Sigmoid colon (tissue), 6 donors: ENCODE measurements at regions not wholly inside any gene's neighbourhood (a gene's known extent, or its start where the extent isn't known, plus 50 kb on each side); places are given as distances from the start of the nearest gene placed in this dataset.
"Not testable (repeated sequence)": the region's sequence is repeated elsewhere in the genome, so short reads cannot be mapped to it uniquely, and the experiment has no call there.

Source experiments
- DNase-seq: peaks from one replicate; pipeline ENCODE4 v3.0.0-alpha.2; 2019
- H3K27ac ChIP-seq, 4 donors: fragments of 200-600 bp; sonication (generic); one replicate each; pipeline ENCODE4 v1.5.1; 2016 to 2019; ENCODE audit warnings: mild to moderate bottlenecking in 1 of 4
- H3K27me3 ChIP-seq, 3 donors: fragments of 200-600 bp; sonication (generic); one replicate each; pipeline ENCODE4 v1.5.1; 2019; ENCODE audit warnings: mild to moderate bottlenecking in 1 of 3
- H3K36me3 ChIP-seq, 4 donors: fragments of 200-600 bp; sonication (generic); one replicate each; pipeline ENCODE4 v1.5.1; 2016 to 2019
- H3K4me1 ChIP-seq, 4 donors: fragments of 200-600 bp; sonication (generic); one replicate each; pipeline ENCODE4 v1.5.1; 2017 to 2019
- H3K4me3 ChIP-seq, 4 donors: fragments of 200-600 bp; sonication (generic); one replicate each; pipeline ENCODE4 v1.5.1; 2017 to 2019; ENCODE audit warnings: mild to moderate bottlenecking in 2 of 4, moderate library complexity in 1 of 4
- H3K9me3 ChIP-seq, 4 donors: fragments of 200-600 bp in 3 of 4; sonication (generic) in 3 of 4; one replicate each; pipeline versions ENCODE4 v1.5.1 to v1.6.1; 2013 to 2019
- EP300 ChIP-seq, 4 donors: sonication (generic); formaldehyde crosslinking; IDR thresholded peaks; one replicate each; pipeline ENCODE4 v1.6.1; 2017; ENCODE audit warnings: antibody characterized with exemption in 4 of 4
- POLR2A ChIP-seq, 2 donors: fragments of 450-650 bp; IDR thresholded peaks; one replicate each; pipeline ENCODE4 v1.6.1; 2016; ENCODE audit warnings: antibody characterized with exemption in 2 of 2, mild to moderate bottlenecking in 2 of 2, moderate library complexity in 2 of 2
- POLR2AphosphoS5 ChIP-seq, 4 donors: sonication (generic); formaldehyde crosslinking; IDR thresholded peaks; one replicate each; pipeline ENCODE4 v1.6.1; 2017; ENCODE audit warnings: antibody characterized with exemption in 4 of 4
- whole genome bisulfite sequencing, 2 donors: extraction: QIAGEN DNeasy Blood & Tissue Kit; methylation state at CpG; one replicate each; pipeline ENCODE4 v1.1.7; 2013; 5-methylcytosine and 5-hydroxymethylcytosine counted together
- intact Hi-C: fragments of 100-400 bp; cut with DNase I; formaldehyde crosslinking; loops from one replicate; pipeline ENCODE4 v1.15.1; 2023
- TF ChIP-seq, protein P1 (sequence below), 4 experiments: fragments of 450-650 bp in 3 of 4; fragments of 200-600 bp in 1 of 4; IDR thresholded peaks; one replicate each; pipeline ENCODE4 v1.5.1; 2016 to 2019; ENCODE audit warnings: antibody characterized with exemption in 4 of 4, mild to moderate bottlenecking in 3 of 4, moderate library complexity in 2 of 4
- donor health status: healthy with polysubstance abuse.
- donor health status: healthy.

DNA sequence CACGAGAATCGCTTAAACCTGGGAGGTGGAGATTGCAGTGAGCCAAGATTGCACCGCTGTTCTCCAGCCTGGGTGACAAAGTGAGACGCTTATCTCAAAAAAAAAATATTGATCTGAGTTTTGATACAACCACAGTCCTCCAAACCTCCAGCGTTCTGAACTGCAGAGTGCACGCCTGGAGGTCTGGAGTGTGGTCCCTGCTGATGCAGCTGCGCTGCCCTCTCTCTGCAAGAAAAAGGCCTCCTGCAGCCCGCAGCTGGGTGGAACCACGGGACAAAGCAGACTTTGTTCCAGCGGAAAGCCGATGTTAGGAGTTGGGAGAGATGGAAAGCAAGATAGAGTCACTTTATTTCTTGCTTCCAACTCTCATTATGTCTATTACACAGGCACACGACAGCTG, 144.9 kb upstream of the SOD1 start:
- H3K36me3 ChIP-seq, result no peaks in the 10 kb centered on the region
- H3K27me3 ChIP-seq, result no peaks in the 10 kb centered on the region
- TF ChIP-seq POLR2AphosphoS5 (IDR thresholded peaks at IDR 0.05), result no peak
- TF ChIP-seq, protein P1, sequence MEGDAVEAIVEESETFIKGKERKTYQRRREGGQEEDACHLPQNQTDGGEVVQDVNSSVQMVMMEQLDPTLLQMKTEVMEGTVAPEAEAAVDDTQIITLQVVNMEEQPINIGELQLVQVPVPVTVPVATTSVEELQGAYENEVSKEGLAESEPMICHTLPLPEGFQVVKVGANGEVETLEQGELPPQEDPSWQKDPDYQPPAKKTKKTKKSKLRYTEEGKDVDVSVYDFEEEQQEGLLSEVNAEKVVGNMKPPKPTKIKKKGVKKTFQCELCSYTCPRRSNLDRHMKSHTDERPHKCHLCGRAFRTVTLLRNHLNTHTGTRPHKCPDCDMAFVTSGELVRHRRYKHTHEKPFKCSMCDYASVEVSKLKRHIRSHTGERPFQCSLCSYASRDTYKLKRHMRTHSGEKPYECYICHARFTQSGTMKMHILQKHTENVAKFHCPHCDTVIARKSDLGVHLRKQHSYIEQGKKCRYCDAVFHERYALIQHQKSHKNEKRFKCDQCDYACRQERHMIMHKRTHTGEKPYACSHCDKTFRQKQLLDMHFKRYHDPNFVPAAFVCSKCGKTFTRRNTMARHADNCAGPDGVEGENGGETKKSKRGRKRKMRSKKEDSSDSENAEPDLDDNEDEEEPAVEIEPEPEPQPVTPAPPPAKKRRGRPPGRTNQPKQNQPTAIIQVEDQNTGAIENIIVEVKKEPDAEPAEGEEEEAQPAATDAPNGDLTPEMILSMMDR (IDR thresholded peaks at IDR 0.05), result no peak
- no peak for TF ChIP-seq EP300 (IDR thresholded peaks at IDR 0.05)
- no peak for TF ChIP-seq POLR2A (IDR thresholded peaks at IDR 0.05)
- H3K27ac ChIP-seq, result no peak overlapping the region
- no peaks in the 10 kb centered on the region for H3K4me1 ChIP-seq
- no peaks in the 10 kb centered on the region for H3K9me3 ChIP-seq
- DNase-seq, result no peak
- no peak overlapping the region for H3K4me3 ChIP-seq
- intact Hi-C loops, result no loop called here
- 40 to 68% methylated on average over 12 of the region's 12 CpGs for WGBS, 2 donors

DNA sequence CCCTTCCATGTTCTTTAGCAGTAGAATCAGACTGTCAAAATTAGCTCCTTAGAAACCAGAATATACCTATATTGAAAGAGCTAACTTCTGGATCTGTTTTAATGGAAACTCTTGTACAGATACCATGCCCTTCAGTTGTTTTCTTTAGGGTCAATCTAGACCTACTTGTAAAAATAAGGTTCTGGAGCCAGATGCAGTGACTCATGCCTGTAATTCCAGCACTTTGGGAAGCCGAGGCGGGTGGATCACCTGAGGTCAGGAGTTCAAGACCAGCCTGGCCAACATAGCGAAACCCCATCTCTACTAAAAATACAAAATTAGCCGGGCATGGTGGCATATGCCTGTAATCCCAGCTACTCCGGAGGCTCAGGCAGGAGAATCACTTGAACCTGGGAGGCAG, 146.0 kb upstream of the SOD1 start:
- 86 to 93% methylated on average over 5 of the region's 5 CpGs for WGBS, 2 donors
- H3K9me3 ChIP-seq, intact Hi-C loops, DNase-seq, H3K27ac ChIP-seq, H3K4me1 ChIP-seq, H3K27me3 ChIP-seq, H3K36me3 ChIP-seq, H3K4me3 ChIP-seq: not testable (repeated sequence)

DNA sequence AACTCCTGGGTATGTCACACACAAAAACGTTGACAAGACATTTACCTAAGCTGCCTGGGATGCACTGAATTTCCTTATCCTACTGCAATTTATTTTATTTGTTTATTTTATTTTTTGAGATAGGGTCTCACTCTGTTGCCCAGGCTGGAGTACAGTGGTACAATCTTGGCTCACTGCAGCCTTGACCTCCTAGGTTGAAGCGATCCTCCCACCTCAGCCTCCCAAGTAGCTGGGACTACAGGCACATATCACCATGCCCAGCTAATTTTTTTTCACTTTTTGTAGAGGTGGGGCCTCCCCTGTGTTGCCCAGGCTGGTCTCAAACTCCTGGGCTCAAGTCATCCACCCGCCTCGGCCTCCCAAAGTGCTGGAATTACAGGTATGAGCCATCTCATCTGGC, 147.5 kb upstream of the SOD1 start:
- H3K36me3 ChIP-seq, DNase-seq, H3K4me3 ChIP-seq, H3K9me3 ChIP-seq, H3K27me3 ChIP-seq, H3K4me1 ChIP-seq, H3K27ac ChIP-seq, intact Hi-C loops: not testable (repeated sequence)
- WGBS, 2 donors, result 80 to 82% methylated on average over 4 of the region's 4 CpGs

DNA sequence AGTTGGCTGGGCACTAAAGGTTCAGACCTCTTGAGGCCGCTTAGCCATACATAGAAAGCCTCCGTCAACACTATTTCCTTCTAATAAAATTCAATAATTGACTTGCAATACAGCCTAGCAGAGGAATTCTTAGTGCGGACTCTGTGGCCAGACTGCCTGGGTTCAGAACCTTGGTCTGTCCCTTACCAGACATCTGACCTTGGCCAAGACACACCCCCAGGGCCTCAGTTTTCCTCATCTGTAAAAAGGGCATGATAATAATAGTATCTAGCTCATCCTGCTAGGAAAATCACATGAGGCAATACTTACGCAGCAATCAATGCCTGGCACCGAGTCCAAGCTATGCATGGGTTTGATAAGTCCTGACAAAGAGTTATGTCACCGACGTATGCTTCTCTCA, 148.2 kb upstream of the SOD1 start:
- Histone ChIP-seq H3K27ac (no peak overlapping the region), H3K27me3 (no peaks in the 10 kb centered on the region), H3K36me3 (no peaks in the 10 kb centered on the region), H3K4me1 (no peaks in the 10 kb centered on the region), H3K9me3 (no peaks in the 10 kb centered on the region), H3K4me3 (no peak overlapping the region)
- DNase-seq, result no peak
- WGBS, 2 donors, result 97% methylated on average over 7 of the region's 7 CpGs
- intact Hi-C loops, result no loop called here
- TF ChIP-seq POLR2AphosphoS5 (IDR thresholded peaks at IDR 0.05) (no peak), POLR2A (IDR thresholded peaks at IDR 0.05) (no peak), EP300 (IDR thresholded peaks at IDR 0.05) (no peak)
- TF ChIP-seq, protein P1 (IDR thresholded peaks at IDR 0.05), result no peak

DNA sequence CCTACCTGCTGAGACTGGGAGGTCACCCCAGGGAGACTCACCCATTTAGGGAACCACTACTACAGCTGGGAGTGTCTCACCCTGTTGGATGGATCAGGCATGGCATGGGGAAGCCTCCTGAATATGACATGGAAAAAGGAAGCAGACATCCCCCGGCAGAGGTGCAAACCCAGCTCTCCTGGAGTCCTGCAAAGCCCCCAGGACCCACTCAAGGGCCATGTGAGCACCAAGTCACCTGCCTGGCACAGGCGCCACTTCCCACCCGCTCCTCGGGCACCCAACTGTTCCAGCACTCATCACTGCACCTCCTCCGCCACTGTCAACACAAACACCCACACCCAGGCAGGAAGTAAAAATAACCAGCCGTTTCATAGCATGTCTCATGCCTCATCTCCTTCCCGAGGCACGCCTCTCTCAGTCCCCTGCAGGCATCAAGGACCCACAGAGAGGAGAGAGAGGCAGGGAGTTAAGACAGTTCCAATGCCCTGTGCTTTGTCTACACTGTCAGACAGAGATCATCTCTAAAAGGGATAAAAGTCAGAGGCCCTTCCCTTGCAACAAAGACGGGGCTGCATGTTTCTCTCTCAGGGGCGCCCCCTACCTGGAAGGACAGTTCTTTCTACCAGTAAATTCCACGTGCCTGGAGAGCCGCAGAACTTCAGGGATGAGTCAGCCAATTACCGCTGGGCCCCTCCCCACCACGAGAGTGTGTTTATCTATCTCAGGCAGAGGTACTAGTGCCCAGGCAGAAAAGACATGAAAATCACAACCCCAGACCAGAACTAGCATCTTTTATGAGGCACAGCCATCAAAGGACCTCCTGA, 150.1 kb upstream of the SOD1 start:
- H3K4me3 ChIP-seq, result no peak overlapping the region
- DNase-seq, result no peak
- TF ChIP-seq, protein P1 (IDR thresholded peaks at IDR 0.05), result no peak
- TF ChIP-seq EP300 (IDR thresholded peaks at IDR 0.05) (no peak), POLR2A (IDR thresholded peaks at IDR 0.05) (no peak), POLR2AphosphoS5 (IDR thresholded peaks at IDR 0.05) (no peak)
- no peak overlapping the region for H3K27ac ChIP-seq
- H3K36me3 ChIP-seq, result no peaks in the 10 kb centered on the region
- H3K4me1 ChIP-seq, result no peaks in the 10 kb centered on the region
- H3K27me3 ChIP-seq, result no peaks in the 10 kb centered on the region
- no peaks in the 10 kb centered on the region for H3K9me3 ChIP-seq
- intact Hi-C loops, result no loop called here
- WGBS, 2 donors, result 46 to 49% methylated on average over 14 of the region's 14 CpGs

DNA sequence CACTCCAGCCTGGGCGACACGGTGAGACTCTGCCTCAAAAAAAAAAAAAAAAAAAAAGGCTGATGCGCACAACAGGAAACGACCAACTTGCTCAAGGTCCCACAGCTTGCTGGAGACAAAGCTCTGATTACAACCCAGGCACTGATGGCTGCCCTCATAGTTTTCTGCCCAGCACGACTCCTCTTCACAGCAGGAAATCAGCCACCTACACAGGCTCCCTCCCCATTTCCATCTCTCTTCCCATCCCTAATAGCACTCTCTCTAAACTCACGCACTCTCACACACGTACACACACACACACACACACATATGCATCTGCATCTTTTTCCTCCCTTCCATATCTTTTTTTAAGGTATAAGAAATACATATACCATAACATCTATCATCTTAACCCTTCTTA, 153.5 kb upstream of the SOD1 start:
- 66 to 83% methylated on average over 7 of the region's 7 CpGs for WGBS, 2 donors
- TF ChIP-seq POLR2A (IDR thresholded peaks at IDR 0.05) (no peak), POLR2AphosphoS5 (IDR thresholded peaks at IDR 0.05) (no peak), EP300 (IDR thresholded peaks at IDR 0.05) (no peak)
- TF ChIP-seq, protein P1 (IDR thresholded peaks at IDR 0.05), result no peak

More for the DNA sequence above, 153.5 kb upstream of the SOD1 start:
- no peaks in the 10 kb centered on the region for H3K4me1 ChIP-seq
- H3K27ac ChIP-seq, result no peak overlapping the region
- DNase-seq, result no peak
- no peaks in the 10 kb centered on the region for H3K36me3 ChIP-seq
- H3K9me3 ChIP-seq, result no peaks in the 10 kb centered on the region
- no peaks in the 10 kb centered on the region for H3K27me3 ChIP-seq
- H3K4me3 ChIP-seq, result no peak overlapping the region
- intact Hi-C loops, result no loop called here
